ENCODE measurements at regions not wholly inside any gene's neighbourhood (a gene's known extent, or its start where the extent isn't known, plus 50 kb on each side); places are given as distances from the start of the nearest gene placed in this dataset.

DNA sequence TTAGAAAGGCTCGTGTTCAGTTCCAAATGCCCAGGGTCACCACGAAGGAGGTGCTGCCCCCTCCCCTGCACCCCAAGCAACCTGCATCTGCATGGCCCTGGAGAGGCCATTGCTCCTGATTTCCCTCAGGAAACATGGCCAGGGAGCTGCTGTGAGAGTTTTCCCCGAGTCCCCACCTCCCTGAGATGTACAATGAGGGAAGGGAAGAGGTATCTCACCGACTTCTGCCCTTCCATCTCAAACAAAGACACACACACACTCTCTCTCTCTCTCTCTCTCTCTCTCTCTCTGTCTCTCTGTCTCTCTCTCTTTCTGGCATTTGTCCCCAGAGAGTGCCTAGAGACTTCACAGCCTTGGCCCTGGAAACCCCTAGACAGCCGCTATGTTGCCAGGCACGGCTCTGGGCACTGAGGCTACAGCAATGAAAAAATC lies 120.4 kb downstream of the MRPL14 start:
- Mint-ChIP-seq H3K4me1 (ENCODE audit: low read depth) (peaks cover 62% of the 10 kb centered on the region), H3K27me3 (peaks cover 83% of the 10 kb centered on the region), H3K27ac (no peak overlapping the region), H3K36me3 (ENCODE audit: low read depth) (no peaks in the 10 kb centered on the region), H3K4me3 (no peak overlapping the region), H3K9me3 (peaks cover 1% of the 10 kb centered on the region)
- intact Hi-C loops (cut with micrococcal nuclease) = no loop called here

- Mint-ChIP-seq H3K4me1 (ENCODE audit: low read depth) (peaks cover 62% of the 10 kb centered on the region), H3K9me3 (no peaks in the 10 kb centered on the region), H3K4me3 (no peak overlapping the region), H3K27me3 (peaks cover 87% of the 10 kb centered on the region), H3K27ac (no peak overlapping the region), H3K36me3 (ENCODE audit: low read depth) (no peaks in the 10 kb centered on the region)
- intact Hi-C loops (cut with micrococcal nuclease) = no loop called here
These were observed 121.0 kb downstream of the MRPL14 start for GRCh38 chr6:44006123-44006871.

DNA sequence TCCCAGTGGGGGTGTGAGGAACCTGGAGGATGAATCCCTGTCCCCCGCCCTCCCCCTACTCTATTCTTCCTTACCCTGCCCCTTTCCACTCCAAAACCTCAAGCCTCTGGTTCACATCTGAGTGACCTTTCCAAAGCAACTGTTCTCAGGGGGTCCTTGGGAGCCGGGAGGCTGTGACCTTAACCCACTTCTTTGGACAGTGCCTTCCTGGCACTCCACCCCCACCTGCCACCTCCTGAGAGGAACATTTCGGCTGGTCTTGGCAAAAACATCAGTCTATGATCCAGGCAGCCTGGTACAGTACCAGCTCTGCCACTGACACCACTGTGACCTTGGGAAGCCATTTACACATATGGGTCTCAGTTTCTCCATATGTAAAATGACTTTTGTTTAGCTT lies 121.7 kb downstream of the MRPL14 start:
- peaks cover 62% of the 10 kb centered on the region for H3K4me1 Mint-ChIP-seq (ENCODE audit: low read depth)
- H3K27ac Mint-ChIP-seq = peak overlapping the region; percentile 13
- H3K36me3 Mint-ChIP-seq (ENCODE audit: low read depth) = no peaks in the 10 kb centered on the region
- no peak overlapping the region for H3K4me3 Mint-ChIP-seq
- peaks cover 89% of the 10 kb centered on the region for H3K27me3 Mint-ChIP-seq
- intact Hi-C loops (cut with micrococcal nuclease) = no loop called here
- no peaks in the 10 kb centered on the region for H3K9me3 Mint-ChIP-seq

GRCh38 chr6:44004625-44005506 lies 122.4 kb downstream of the MRPL14 start:
- Mint-ChIP-seq H3K27me3 (peaks cover 91% of the 10 kb centered on the region), H3K4me1 (ENCODE audit: low read depth) (peaks cover 62% of the 10 kb centered on the region), H3K27ac (peak overlapping the region; percentile 13), H3K36me3 (ENCODE audit: low read depth) (no peaks in the 10 kb centered on the region), H3K4me3 (no peak overlapping the region), H3K9me3 (no peaks in the 10 kb centered on the region)
- intact Hi-C loops (cut with micrococcal nuclease) = loop anchor here (5.0 kb wide), 2 partner anchors 32 to 67 kb away; no protein-coding TSS in a partner anchor

- Mint-ChIP-seq H3K4me3 (no peak overlapping the region), H3K27me3 (peaks cover 91% of the 10 kb centered on the region), H3K9me3 (no peaks in the 10 kb centered on the region), H3K27ac (no peak overlapping the region), H3K4me1 (ENCODE audit: low read depth) (peaks cover 61% of the 10 kb centered on the region), H3K36me3 (ENCODE audit: low read depth) (no peaks in the 10 kb centered on the region)
- intact Hi-C loops (cut with micrococcal nuclease) = loop anchor here (5.0 kb wide), 2 partner anchors 33 to 68 kb away; no protein-coding TSS in a partner anchor
These were observed 123.1 kb downstream of the MRPL14 start for GRCh38 chr6:44004136-44004535.

DNA sequence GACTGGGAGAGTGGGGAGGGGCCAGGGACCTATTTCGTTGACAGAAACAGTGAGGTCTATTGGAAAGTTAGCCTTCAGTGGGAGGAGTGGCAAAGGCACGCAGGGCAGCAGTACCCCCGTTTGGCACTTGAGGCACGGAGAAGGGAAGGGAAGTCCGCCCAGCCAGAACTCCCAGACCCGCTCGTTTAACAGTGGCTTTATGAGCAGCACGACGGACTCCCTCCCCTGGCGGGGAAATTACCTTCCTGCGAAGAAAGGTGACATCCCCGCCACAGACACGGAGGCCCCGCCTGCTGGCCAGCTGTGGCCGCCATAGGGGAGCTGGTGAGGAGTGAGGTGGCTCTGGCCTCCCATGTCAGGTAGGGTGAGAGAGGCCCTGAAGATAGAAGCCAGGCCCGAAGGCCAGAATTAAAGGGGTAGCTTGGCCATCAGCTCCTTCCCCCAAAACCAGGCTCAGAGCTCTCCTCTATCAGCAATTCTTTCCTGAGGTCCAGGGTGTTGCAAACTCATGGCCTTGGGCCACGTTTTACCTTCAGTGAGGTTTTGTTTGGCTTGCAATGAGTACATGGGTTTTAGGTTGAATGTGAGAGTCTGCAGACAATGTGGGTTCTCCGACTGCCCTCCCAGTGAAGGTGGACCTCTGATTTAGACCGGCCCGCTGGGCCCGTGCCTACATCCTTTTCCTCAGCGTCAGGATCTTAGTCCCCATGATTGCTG lies 123.7 kb downstream of the MRPL14 start:
- Mint-ChIP-seq H3K4me3 (no peak overlapping the region), H3K27me3 (peaks cover 92% of the 10 kb centered on the region), H3K36me3 (ENCODE audit: low read depth) (no peaks in the 10 kb centered on the region), H3K4me1 (ENCODE audit: low read depth) (peaks cover 59% of the 10 kb centered on the region), H3K27ac (no peak overlapping the region), H3K9me3 (no peaks in the 10 kb centered on the region)
- intact Hi-C loops (cut with micrococcal nuclease) = loop anchor here (5.0 kb wide), 2 partner anchors 34 to 69 kb away; no protein-coding TSS in a partner anchor

DNA sequence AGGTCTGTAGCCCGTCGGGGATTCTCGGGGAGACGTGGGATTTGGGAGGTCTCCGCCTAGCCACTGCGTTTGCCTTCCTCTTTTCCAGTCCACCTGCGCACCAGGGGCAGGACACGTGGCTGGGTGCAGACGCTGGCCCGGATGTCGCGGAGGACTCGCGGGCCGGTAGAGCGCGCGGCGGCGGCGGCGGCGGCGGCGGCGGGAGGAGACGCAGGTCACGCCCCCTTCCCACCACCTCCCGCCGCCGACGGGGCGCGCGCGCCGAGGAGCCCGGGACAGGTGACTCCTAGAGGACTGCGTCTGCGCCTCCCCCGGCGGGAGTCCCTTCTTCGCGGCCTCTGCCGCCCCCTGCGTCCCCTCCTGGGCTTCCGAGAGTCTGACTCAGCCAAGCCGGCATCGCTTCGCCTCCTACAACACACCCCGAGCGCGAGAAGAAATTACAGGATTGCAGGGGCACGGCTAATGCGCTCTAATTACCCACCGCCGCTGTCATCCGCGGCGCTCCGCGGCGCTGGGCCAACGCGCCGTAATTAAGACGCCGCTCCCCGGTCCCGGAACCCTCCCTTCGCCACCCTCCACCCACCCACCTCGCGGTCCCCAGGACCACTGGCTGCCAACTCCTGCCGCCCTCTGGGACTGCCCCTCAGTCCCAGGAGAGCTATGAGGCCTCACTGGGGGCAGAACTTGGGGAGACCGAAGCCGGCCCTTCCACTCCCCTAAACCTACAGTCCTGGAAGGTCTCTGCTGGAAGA lies 124.5 kb downstream of the MRPL14 start:
- intact Hi-C loops (cut with micrococcal nuclease) = loop anchor here (5.0 kb wide), 2 partner anchors 35 to 70 kb away; no protein-coding TSS in a partner anchor
- Mint-ChIP-seq H3K27me3 (peaks cover 85% of the 10 kb centered on the region), H3K4me3 (peak overlapping the region; percentile 60), H3K9me3 (no peaks in the 10 kb centered on the region), H3K36me3 (ENCODE audit: low read depth) (no peaks in the 10 kb centered on the region), H3K4me1 (ENCODE audit: low read depth) (peaks cover 55% of the 10 kb centered on the region), H3K27ac (peak overlapping the region; percentile 32)

- intact Hi-C loops (cut with micrococcal nuclease) = loop anchor here (5.0 kb wide), 2 partner anchors 35 to 70 kb away; no protein-coding TSS in a partner anchor
- Mint-ChIP-seq H3K9me3 (no peaks in the 10 kb centered on the region), H3K4me3 (peak overlapping the region; percentile 60), H3K27me3 (peaks cover 82% of the 10 kb centered on the region), H3K4me1 (ENCODE audit: low read depth) (peaks cover 52% of the 10 kb centered on the region), H3K27ac (peak overlapping the region; percentile 76), H3K36me3 (ENCODE audit: low read depth) (no peaks in the 10 kb centered on the region)
These were observed 125.1 kb downstream of the MRPL14 start for GRCh38 chr6:44002067-44002592.

- H3K27ac Mint-ChIP-seq = peak overlapping the region; percentile 76
- H3K9me3 Mint-ChIP-seq = no peaks in the 10 kb centered on the region
- intact Hi-C loops (cut with micrococcal nuclease) = loop anchor here (5.0 kb wide), 2 partner anchors 36 to 71 kb away; no protein-coding TSS in a partner anchor
- peak overlapping the region; percentile 62 for H3K4me3 Mint-ChIP-seq
- H3K36me3 Mint-ChIP-seq (ENCODE audit: low read depth) = no peaks in the 10 kb centered on the region
- H3K27me3 Mint-ChIP-seq = peaks cover 81% of the 10 kb centered on the region
- H3K4me1 Mint-ChIP-seq (ENCODE audit: low read depth) = peaks cover 59% of the 10 kb centered on the region
These were observed 125.8 kb downstream of the MRPL14 start for GRCh38 chr6:44001318-44002066.

GRCh38 chr6:44000164-44000842 lies 126.9 kb downstream of the MRPL14 start:
- peaks cover 61% of the 10 kb centered on the region for H3K4me1 Mint-ChIP-seq (ENCODE audit: low read depth)
- H3K27ac Mint-ChIP-seq = peak overlapping the region; percentile 76
- intact Hi-C loops (cut with micrococcal nuclease) = loop anchor here (5.0 kb wide), 2 partner anchors 37 to 72 kb away; no protein-coding TSS in a partner anchor
- H3K27me3 Mint-ChIP-seq = peaks cover 71% of the 10 kb centered on the region
- H3K4me3 Mint-ChIP-seq = peak overlapping the region; percentile 62
- H3K36me3 Mint-ChIP-seq (ENCODE audit: low read depth) = no peaks in the 10 kb centered on the region
- no peaks in the 10 kb centered on the region for H3K9me3 Mint-ChIP-seq

- Mint-ChIP-seq H3K4me3 (no peak overlapping the region), H3K4me1 (ENCODE audit: low read depth) (peaks cover 56% of the 10 kb centered on the region), H3K9me3 (no peaks in the 10 kb centered on the region), H3K27ac (peak overlapping the region; percentile 76), H3K36me3 (ENCODE audit: low read depth) (no peaks in the 10 kb centered on the region), H3K27me3 (peaks cover 64% of the 10 kb centered on the region)
- intact Hi-C loops (cut with micrococcal nuclease) = loop anchor here (5.0 kb wide), 2 partner anchors 38 to 73 kb away; no protein-coding TSS in a partner anchor
These were observed 127.6 kb downstream of the MRPL14 start for GRCh38 chr6:43999628-44000027.

Measured in dendritic cell treated with granulocyte-macrophage colony-stimulating factor and Interleukin-4, amounts not matched to agents 40 ng/mL and 50 ng/mL, for 4 days (primary cell).